CD4-positive, alpha-beta T cell treated with Interleukin-1 beta for 1 hour (primary cell): ENCODE measurements at regions not wholly inside any gene's neighbourhood (a gene's known extent, or its start where the extent isn't known, plus 50 kb on each side); places are given as distances from the start of the nearest gene placed in this dataset.
A peak's percentile ranks its signal among the peaks of the same experiment; 100 is the strongest.

Experiments
- DNase-seq, 2 donors: peaks; one replicate each; pipeline ENCODE4 v3.0.0-alpha.2; 2020 to 2022

GRCh38 chr16:85451641-85452363 lies 161.3 kb upstream of the GSE1 start:
- DNase-seq: no peak

GRCh38 chr16:85452364-85453193 lies 160.5 kb upstream of the GSE1 start:
- DNase-seq: no peak

- no peak for DNase-seq
Observed at GRCh38 chr16:85453194-85453678, 159.9 kb upstream of the GSE1 start.

GRCh38 chr16:85453703-85454102 lies 159.4 kb upstream of the GSE1 start:
- DNase-seq: no peak

- no peak for DNase-seq
Observed at GRCh38 chr16:85454171-85454872, 158.8 kb upstream of the GSE1 start.

GRCh38 chr16:85455534-85455933 lies 157.6 kb upstream of the GSE1 start:
- DNase-seq: no peak

GRCh38 chr16:85457366-85457765 lies 155.8 kb upstream of the GSE1 start:
- no peak for DNase-seq

- DNase-seq: no peak
Observed at GRCh38 chr16:85458968-85459367, 154.2 kb upstream of the GSE1 start.

GRCh38 chr16:85459529-85460251 lies 153.4 kb upstream of the GSE1 start:
- no peak for DNase-seq

GRCh38 chr16:85460252-85461021 lies 152.7 kb upstream of the GSE1 start:
- no peak for DNase-seq

GRCh38 chr16:85461022-85461813 lies 151.9 kb upstream of the GSE1 start:
- no peak for DNase-seq

- peak in 1 of 2 donors; percentile 24 for DNase-seq
Observed at GRCh38 chr16:85461814-85462713, 151.1 kb upstream of the GSE1 start.

GRCh38 chr16:85462714-85463611 lies 150.2 kb upstream of the GSE1 start:
- no peak for DNase-seq

- DNase-seq: no peak
Observed at GRCh38 chr16:85463672-85464382, 149.3 kb upstream of the GSE1 start.

GRCh38 chr16:85464383-85465305 lies 148.5 kb upstream of the GSE1 start:
- DNase-seq: no peak

- no peak for DNase-seq
Observed at GRCh38 chr16:85465328-85466303, 147.5 kb upstream of the GSE1 start.
